ENCODE measurements at regions not wholly inside any gene's neighbourhood (a gene's known extent, or its start where the extent isn't known, plus 50 kb on each side); places are given as distances from the start of the nearest gene placed in this dataset.
"Not testable (repeated sequence)": the region's sequence is repeated elsewhere in the genome, so short reads cannot be mapped to it uniquely, and the experiment has no call there.

- TF ChIP-seq CTCF (IDR thresholded peaks at IDR 0.05); USF2 (IDR thresholded peaks at IDR 0.05); NFE2L2 (conservative IDR thresholded peaks at IDR 0.05; ENCODE audit: low read length); CHD4 (IDR thresholded peaks at IDR 0.05; ENCODE audit: borderline replicate concordance); EP300 (IDR thresholded peaks at IDR 0.05); POLR2A (IDR thresholded peaks at IDR 0.05; ENCODE audit: low read length): not testable (repeated sequence)
Observed at GRCh38 chr10:123235014-123235413, 80.8 kb downstream of the BUB3 start.
